GM23248 (cell line): ENCODE measurements at regions not wholly inside any gene's neighbourhood (a gene's known extent, or its start where the extent isn't known, plus 50 kb on each side); places are given as distances from the start of the nearest gene placed in this dataset.

Experiments
- DNase-seq: peaks from one replicate; pipeline ENCODE4 v3.0.0-alpha.2; 2015
- H2AFZ ChIP-seq: fragments of 200-600 bp; sonication (generic); 2 replicates; pipeline ENCODE4 v1.6.1; 2016; ENCODE audit warnings: antibody characterized with exemption
- H3F3A ChIP-seq: fragments of 200-600 bp; sonication (generic); 2 replicates; pipeline ENCODE4 v1.6.1; 2016; ENCODE audit warnings: mild to moderate bottlenecking, antibody characterized with exemption, mixed run types; ENCODE audit not compliant: insufficient read depth
- H3K27ac ChIP-seq: fragments of 200-600 bp; sonication (generic); 2 replicates; pipeline ENCODE4 v1.5.1; 2016; ENCODE audit warnings: mild to moderate bottlenecking
- H3K27me3 ChIP-seq: fragments of 200-600 bp; sonication (generic); replicated peaks from 2 replicates; pipeline ENCODE4 v1.6.1; 2016; ENCODE audit warnings: mild to moderate bottlenecking; ENCODE audit not compliant: insufficient read depth
- H3K36me3 ChIP-seq: fragments of 200-600 bp; sonication (generic); 2 replicates; pipeline ENCODE4 v1.6.1; 2016; ENCODE audit warnings: low read depth, mild to moderate bottlenecking
- H3K4me1 ChIP-seq: fragments of 200-600 bp; sonication (generic); 2 replicates; pipeline ENCODE4 v1.6.1; 2016; ENCODE audit warnings: mild to moderate bottlenecking; ENCODE audit not compliant: insufficient read depth
- H3K4me2 ChIP-seq: fragments of 200-600 bp; sonication (generic); one replicate; pipeline ENCODE4 v1.6.1; 2016; ENCODE audit warnings: mild to moderate bottlenecking; ENCODE audit not compliant: unreplicated experiment
- H3K4me3 ChIP-seq: fragments of 200-600 bp; sonication (generic); 2 replicates; pipeline ENCODE4 v1.5.1; 2016; ENCODE audit warnings: mild to moderate bottlenecking
- H3K79me2 ChIP-seq: fragments of 200-600 bp; sonication (generic); 2 replicates; pipeline ENCODE4 v1.6.1; 2016; ENCODE audit warnings: mild to moderate bottlenecking; ENCODE audit not compliant: insufficient read depth
- H3K9ac ChIP-seq: fragments of 200-600 bp; sonication (generic); 2 replicates; pipeline ENCODE4 v1.6.1; 2016; ENCODE audit warnings: mild to moderate bottlenecking
- H3K9me2 ChIP-seq: fragments of 200-600 bp; sonication (generic); 2 replicates; pipeline ENCODE4 v1.6.1; 2016; ENCODE audit warnings: mixed run types, mild to moderate bottlenecking, moderate library complexity; ENCODE audit not compliant: insufficient read depth
- H3K9me3 ChIP-seq: fragments of 200-600 bp; sonication (generic); one replicate; pipeline ENCODE4 v1.6.1; 2017; ENCODE audit warnings: low read depth
- H4K20me1 ChIP-seq: fragments of 200-600 bp; sonication (generic); 2 replicates; pipeline ENCODE4 v1.6.0; 2016; ENCODE audit not compliant: insufficient read depth
- EZH2 ChIP-seq: fragments of 200-600 bp; sonication (generic); IDR thresholded peaks from 2 replicates; pipeline ENCODE4 v1.6.1; 2018; ENCODE audit warnings: antibody characterized with exemption, mild to moderate bottlenecking; ENCODE audit not compliant: insufficient read depth, poor library complexity, severe bottlenecking
- EZH2phosphoT487 ChIP-seq: fragments of 200-600 bp; sonication (generic); IDR thresholded peaks from 2 replicates; pipeline ENCODE4 v1.6.1; 2018; ENCODE audit warnings: antibody characterized with exemption, moderate library complexity, mild to moderate bottlenecking, low read depth; ENCODE audit not compliant: insufficient read depth
- WGBS, 2 experiments: methylation state at CpG; one replicate each; pipeline ENCODE4 v1.1.6; 2015 to 2017; ENCODE audit warnings: low lambda C conversion rate in 2 of 2, low coverage in 1 of 2; ENCODE audit errors: missing lambda C conversion rate in 2 of 2; 5-methylcytosine and 5-hydroxymethylcytosine counted together
- in situ Hi-C: fragments of 300-500 bp; cut with MboI; formaldehyde crosslinking; loops from 2 replicates; pipeline ENCODE4 v1.15.0; 2020

- no peak overlapping the region for H3K27ac ChIP-seq
- H3K4me2 ChIP-seq, result no peak overlapping the region
- no peak overlapping the region for H3K9ac ChIP-seq
- peaks cover 15% of the 10 kb centered on the region; the same call in 1 of the 2 replicates for H3K27me3 ChIP-seq
- no peaks in the 10 kb centered on the region for H3K9me3 ChIP-seq
- H3K79me2 ChIP-seq, result no peaks in the 10 kb centered on the region
- no peaks in the 10 kb centered on the region for H3F3A ChIP-seq
- 35 to 37% methylated on average over 3 of the region's 3 CpGs for WGBS, 2 experiments
- H3K9me2 ChIP-seq, result no peaks in the 10 kb centered on the region
- no peaks in the 10 kb centered on the region for H3K4me1 ChIP-seq
- in situ Hi-C loops, result no loop called here
- H3K4me3 ChIP-seq, result no peak overlapping the region
- no peak for DNase-seq
- TF ChIP-seq EZH2, result no peak
- TF ChIP-seq EZH2phosphoT487, result no peak
- H2AFZ ChIP-seq, result no peak overlapping the region
- H4K20me1 ChIP-seq, result no peaks in the 10 kb centered on the region
- no peaks in the 10 kb centered on the region for H3K36me3 ChIP-seq
Observed at GRCh38 chr9:126152622-126153362, 173.8 kb upstream of the MVB12B start.

GRCh38 chr9:126153382-126153781 lies 173.2 kb upstream of the MVB12B start:
- no peaks in the 10 kb centered on the region for H3K79me2 ChIP-seq
- no peak for DNase-seq
- no peaks in the 10 kb centered on the region for H4K20me1 ChIP-seq
- H3K27ac ChIP-seq, result no peak overlapping the region
- H3K9ac ChIP-seq, result no peak overlapping the region
- H3K27me3 ChIP-seq, result peaks cover 11% of the 10 kb centered on the region; the same call in 1 of the 2 replicates
- H3K9me3 ChIP-seq, result no peaks in the 10 kb centered on the region
- 53 to 56% methylated on average over 6 of the region's 6 CpGs for WGBS, 2 experiments
- H3K9me2 ChIP-seq, result no peaks in the 10 kb centered on the region
- no peak overlapping the region for H2AFZ ChIP-seq
- no peaks in the 10 kb centered on the region for H3K4me1 ChIP-seq
- in situ Hi-C loops, result no loop called here
- H3K4me3 ChIP-seq, result no peak overlapping the region
- H3K4me2 ChIP-seq, result no peak overlapping the region
- H3K36me3 ChIP-seq, result no peaks in the 10 kb centered on the region
- no peak for TF ChIP-seq EZH2
- no peak for TF ChIP-seq EZH2phosphoT487
- H3F3A ChIP-seq, result no peaks in the 10 kb centered on the region

- no peaks in the 10 kb centered on the region for H3K9me3 ChIP-seq
- no peaks in the 10 kb centered on the region for H3F3A ChIP-seq
- no peak overlapping the region for H3K4me3 ChIP-seq
- TF ChIP-seq EZH2phosphoT487 (no peak), EZH2 (no peak)
- H3K9me2 ChIP-seq, result no peaks in the 10 kb centered on the region
- no peaks in the 10 kb centered on the region for H3K4me1 ChIP-seq
- H3K79me2 ChIP-seq, result no peaks in the 10 kb centered on the region
- H3K4me2 ChIP-seq, result no peak overlapping the region
- WGBS, 2 experiments, result 53 to 57% methylated on average over 10 of the region's 10 CpGs
- no peaks in the 10 kb centered on the region for H4K20me1 ChIP-seq
- in situ Hi-C loops, result no loop called here
- H3K27me3 ChIP-seq, result peaks cover 9% of the 10 kb centered on the region; the same call in 1 of the 2 replicates
- no peak for DNase-seq
- no peaks in the 10 kb centered on the region for H3K36me3 ChIP-seq
- H3K27ac ChIP-seq, result no peak overlapping the region
- H2AFZ ChIP-seq, result no peak overlapping the region
- H3K9ac ChIP-seq, result no peak overlapping the region
Observed at GRCh38 chr9:126154182-126154827, 172.3 kb upstream of the MVB12B start.

- Histone ChIP-seq H3K4me1 (no peaks in the 10 kb centered on the region), H3K79me2 (no peaks in the 10 kb centered on the region), H3K9me3 (no peaks in the 10 kb centered on the region), H3K27ac (no peak overlapping the region), H3F3A (no peaks in the 10 kb centered on the region), H3K27me3 (peaks cover 14% of the 10 kb centered on the region), H3K4me2 (no peak overlapping the region), H4K20me1 (no peaks in the 10 kb centered on the region), H3K36me3 (no peaks in the 10 kb centered on the region), H3K9me2 (no peaks in the 10 kb centered on the region), H3K4me3 (no peak overlapping the region), H3K9ac (no peak overlapping the region), H2AFZ (no peak overlapping the region)
- TF ChIP-seq EZH2 (no peak), EZH2phosphoT487 (no peak)
- in situ Hi-C loops, result no loop called here
- DNase-seq, result no peak
- WGBS, 2 experiments, result 40 to 41% methylated on average over 5 of the region's 5 CpGs
Observed at GRCh38 chr9:126154869-126155268, 171.8 kb upstream of the MVB12B start.
